Hematopoietic multipotent progenitor cell treated with erythropoietin and hydrocortisone succinate and interleukin-3 and kit ligand, for 4 days (in vitro differentiated cells): ENCODE measurements at regions not wholly inside any gene's neighbourhood (a gene's known extent, or its start where the extent isn't known, plus 50 kb on each side); places are given as distances from the start of the nearest gene placed in this dataset.
A peak's percentile ranks its signal among the peaks of the same experiment; 100 is the strongest.
"Not testable (repeated sequence)": the region's sequence is repeated elsewhere in the genome, so short reads cannot be mapped to it uniquely, and the experiment has no call there.

ENCODE experiments used
- DNase-seq: peaks from one replicate; pipeline ENCODE4 v3.0.0-alpha.2; 2015

- not testable (repeated sequence) for DNase-seq
Measured at GRCh38 chr13:40054422-40054821, 399.0 kb downstream of the COG6 start.

- no peak for DNase-seq
Measured at GRCh38 chr13:40056898-40057619, 401.6 kb downstream of the COG6 start.

GRCh38 chr13:40058757-40059236 is 403.3 kb downstream of the COG6 start:
- no peak for DNase-seq

- no peak for DNase-seq
Measured at GRCh38 chr13:40059540-40060232, 404.2 kb downstream of the COG6 start.

GRCh38 chr13:40060296-40061007 is 405.0 kb downstream of the COG6 start:
- DNase-seq, result no peak

GRCh38 chr13:40061466-40062450 is 406.3 kb downstream of the COG6 start:
- no peak for DNase-seq

GRCh38 chr13:40063278-40063698 is 407.8 kb downstream of the COG6 start:
- DNase-seq, result no peak

- peak; percentile 40 for DNase-seq
Measured at GRCh38 chr13:40063703-40064102, 408.2 kb downstream of the COG6 start.

- peak; percentile 4 for DNase-seq
Measured at GRCh38 chr13:40064154-40065097, 409.0 kb downstream of the COG6 start.

- peak; percentile 79 for DNase-seq
Measured at GRCh38 chr13:40069173-40070044, 413.9 kb downstream of the COG6 start.

- DNase-seq, result no peak
Measured at GRCh38 chr13:40070357-40070756, 414.9 kb downstream of the COG6 start.

- no peak for DNase-seq
Measured at GRCh38 chr13:40072663-40073120, 417.2 kb downstream of the COG6 start.

- DNase-seq, result no peak
Measured at GRCh38 chr13:40074338-40074737, 418.9 kb downstream of the COG6 start.

GRCh38 chr13:40075281-40075680 is 419.8 kb downstream of the COG6 start:
- DNase-seq, result no peak

- DNase-seq, result no peak
Measured at GRCh38 chr13:40076765-40077362, 421.4 kb downstream of the COG6 start.

- peak; percentile 3 for DNase-seq
Measured at GRCh38 chr13:40077396-40078027, 422.1 kb downstream of the COG6 start.

- DNase-seq, result no peak
Measured at GRCh38 chr13:40079721-40080120, 424.3 kb downstream of the COG6 start.

- no peak for DNase-seq
Measured at GRCh38 chr13:40080676-40081075, 425.2 kb downstream of the COG6 start.

- DNase-seq, result no peak
Measured at GRCh38 chr13:40082639-40083038, 427.2 kb downstream of the COG6 start.
